ENCODE measurements at regions not wholly inside any gene's neighbourhood (a gene's known extent, or its start where the extent isn't known, plus 50 kb on each side); places are given as distances from the start of the nearest gene placed in this dataset.
"Not testable (repeated sequence)": the region's sequence is repeated elsewhere in the genome, so short reads cannot be mapped to it uniquely, and the experiment has no call there.

- DNase-seq (ENCODE audit: low read depth): no peak
Measured at GRCh38 chr3:194189243-194189791, 53.4 kb downstream of the HES1 start.

GRCh38 chr3:194191850-194192249 lies 55.9 kb downstream of the HES1 start:
- DNase-seq (ENCODE audit: low read depth): not testable (repeated sequence)

GRCh38 chr3:194194051-194194756 lies 58.3 kb downstream of the HES1 start:
- no peak for DNase-seq (ENCODE audit: low read depth)

GRCh38 chr3:194194757-194195085 lies 58.8 kb downstream of the HES1 start:
- DNase-seq (ENCODE audit: low read depth): no peak

DNA sequence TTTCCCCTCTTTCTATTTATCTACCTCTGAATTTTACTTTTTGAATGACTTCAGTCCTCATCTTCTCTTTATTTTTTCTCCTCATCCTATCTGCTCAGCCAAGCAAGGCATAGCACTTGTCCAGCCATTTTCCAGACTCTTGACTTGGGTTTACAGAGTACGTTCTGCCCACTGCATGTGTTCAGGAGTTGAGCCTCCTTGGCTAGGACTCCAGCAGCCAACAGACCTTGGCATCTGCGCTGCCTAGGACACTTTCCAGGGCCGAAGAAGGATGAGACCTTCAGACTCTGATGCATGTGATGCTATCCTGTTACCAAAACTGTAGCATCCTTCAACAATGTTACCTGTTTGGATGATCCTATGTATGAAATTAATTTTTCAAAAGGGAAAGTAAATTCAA lies 59.7 kb downstream of the HES1 start:
- DNase-seq (ENCODE audit: low read depth): no peak

DNA sequence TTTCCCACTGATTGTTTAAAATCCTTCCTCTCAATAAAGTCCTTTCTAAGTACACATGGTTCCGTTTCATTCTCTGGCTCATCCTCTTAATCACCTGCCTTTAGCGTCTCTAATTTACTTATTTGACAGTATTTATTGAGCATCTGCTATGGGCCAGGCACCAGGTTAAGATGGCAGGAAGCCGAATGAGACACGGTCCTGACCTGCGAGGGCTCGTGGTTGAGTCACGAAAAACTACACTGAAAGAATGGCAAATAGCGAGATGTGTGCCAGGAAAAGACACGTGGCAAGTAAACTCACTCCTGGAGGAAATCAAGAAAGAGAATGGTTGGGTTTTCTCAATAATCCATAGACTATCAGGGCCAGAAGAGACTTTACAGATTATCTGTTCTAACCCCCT lies 60.9 kb downstream of the HES1 start:
- no peak for DNase-seq (ENCODE audit: low read depth)

DNA sequence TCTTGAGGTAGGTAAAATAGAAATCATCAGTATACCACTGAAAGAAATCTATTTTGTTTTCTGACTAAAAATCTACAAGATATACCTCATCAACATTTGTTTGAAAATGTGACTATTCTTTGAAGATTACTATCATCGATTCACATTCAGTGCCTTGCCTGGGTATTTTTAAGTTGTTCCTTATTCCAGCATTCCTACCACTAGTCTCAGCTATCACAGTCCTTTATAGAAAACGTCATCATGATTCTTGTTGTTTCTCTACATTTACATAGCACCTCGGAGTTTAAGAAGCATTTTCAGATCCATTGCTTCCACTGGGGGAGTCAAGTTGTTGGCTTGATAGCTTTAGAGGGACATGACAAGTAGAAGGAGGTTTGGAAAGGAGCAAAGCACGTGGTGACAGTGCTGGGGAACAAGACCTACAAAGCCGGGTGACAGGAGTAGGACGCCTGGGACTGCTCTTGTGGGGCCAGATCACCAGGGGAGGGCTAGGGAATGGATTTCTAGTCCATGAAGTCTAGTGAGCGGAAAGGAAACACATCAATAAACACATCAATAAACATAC lies 61.5 kb downstream of the HES1 start:
- DNase-seq (ENCODE audit: low read depth): no peak

DNA sequence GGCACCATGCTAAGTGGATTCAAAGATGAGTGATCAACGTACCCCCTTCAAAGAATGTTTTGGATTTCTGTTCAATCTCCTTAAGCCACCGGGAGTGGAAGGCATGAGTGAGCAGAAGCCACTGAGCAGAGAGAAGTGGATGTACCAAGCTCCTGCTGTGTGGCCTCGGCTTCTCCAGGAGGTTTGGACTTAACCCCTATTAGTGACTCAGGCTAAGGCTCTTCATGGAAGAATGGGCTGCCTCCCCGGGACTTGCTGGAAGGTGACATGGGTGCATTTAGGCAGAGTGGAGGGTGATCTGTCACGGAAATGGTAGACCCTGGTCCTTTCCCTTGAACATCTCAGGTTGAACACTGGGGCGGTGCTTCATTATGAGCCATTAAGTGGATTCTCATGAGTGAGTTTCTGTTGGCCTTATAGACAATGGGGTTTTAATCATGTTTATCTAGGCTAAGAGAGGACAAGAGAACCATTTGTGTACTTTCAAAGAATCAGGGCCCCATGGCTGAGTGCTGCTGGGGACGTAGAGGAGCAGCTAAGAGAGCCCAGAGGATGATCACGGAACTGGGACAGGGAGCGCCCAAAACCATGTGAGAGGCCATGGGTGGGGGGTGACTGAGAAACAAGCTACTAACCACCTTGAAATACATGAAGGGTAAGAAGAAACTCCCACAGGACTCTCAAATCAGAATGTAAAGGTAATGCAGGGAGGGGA lies 62.2 kb downstream of the HES1 start:
- no peak for DNase-seq (ENCODE audit: low read depth)

GRCh38 chr3:194198938-194199337 lies 63.0 kb downstream of the HES1 start:
- no peak for DNase-seq (ENCODE audit: low read depth)

GRCh38 chr3:194200422-194201081 lies 64.6 kb downstream of the HES1 start:
- DNase-seq (ENCODE audit: low read depth): no peak

- no peak for DNase-seq (ENCODE audit: low read depth)
Measured at GRCh38 chr3:194201953-194202666, 66.2 kb downstream of the HES1 start.

DNA sequence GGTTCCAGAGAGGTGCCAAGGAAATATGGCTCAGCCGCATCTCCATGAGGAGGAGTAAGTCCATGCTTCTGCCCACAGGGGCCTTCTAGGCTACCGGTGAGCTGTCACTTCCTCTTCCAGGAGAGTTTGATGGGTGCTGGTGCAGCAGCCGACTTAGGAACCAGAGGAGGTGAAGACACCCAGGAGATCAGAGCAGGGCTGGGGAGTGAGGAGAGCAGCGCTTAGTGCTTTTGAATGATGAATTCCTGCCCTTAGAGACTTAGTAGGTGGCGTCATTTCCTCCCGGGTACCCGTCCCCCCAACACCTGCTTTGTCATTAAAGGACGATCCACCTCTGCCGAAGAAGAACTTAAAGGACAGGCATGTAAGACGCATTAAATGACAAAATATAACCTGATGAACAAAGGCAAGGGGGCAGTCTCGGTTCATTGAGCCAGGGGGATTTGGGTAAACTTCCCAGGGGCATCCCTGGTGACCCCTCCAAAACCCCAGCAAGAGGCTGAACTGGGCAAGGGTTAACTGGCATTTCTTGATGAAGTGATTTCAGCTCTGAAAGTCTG lies 67.6 kb downstream of the HES1 start:
- no peak for DNase-seq (ENCODE audit: low read depth)

DNA sequence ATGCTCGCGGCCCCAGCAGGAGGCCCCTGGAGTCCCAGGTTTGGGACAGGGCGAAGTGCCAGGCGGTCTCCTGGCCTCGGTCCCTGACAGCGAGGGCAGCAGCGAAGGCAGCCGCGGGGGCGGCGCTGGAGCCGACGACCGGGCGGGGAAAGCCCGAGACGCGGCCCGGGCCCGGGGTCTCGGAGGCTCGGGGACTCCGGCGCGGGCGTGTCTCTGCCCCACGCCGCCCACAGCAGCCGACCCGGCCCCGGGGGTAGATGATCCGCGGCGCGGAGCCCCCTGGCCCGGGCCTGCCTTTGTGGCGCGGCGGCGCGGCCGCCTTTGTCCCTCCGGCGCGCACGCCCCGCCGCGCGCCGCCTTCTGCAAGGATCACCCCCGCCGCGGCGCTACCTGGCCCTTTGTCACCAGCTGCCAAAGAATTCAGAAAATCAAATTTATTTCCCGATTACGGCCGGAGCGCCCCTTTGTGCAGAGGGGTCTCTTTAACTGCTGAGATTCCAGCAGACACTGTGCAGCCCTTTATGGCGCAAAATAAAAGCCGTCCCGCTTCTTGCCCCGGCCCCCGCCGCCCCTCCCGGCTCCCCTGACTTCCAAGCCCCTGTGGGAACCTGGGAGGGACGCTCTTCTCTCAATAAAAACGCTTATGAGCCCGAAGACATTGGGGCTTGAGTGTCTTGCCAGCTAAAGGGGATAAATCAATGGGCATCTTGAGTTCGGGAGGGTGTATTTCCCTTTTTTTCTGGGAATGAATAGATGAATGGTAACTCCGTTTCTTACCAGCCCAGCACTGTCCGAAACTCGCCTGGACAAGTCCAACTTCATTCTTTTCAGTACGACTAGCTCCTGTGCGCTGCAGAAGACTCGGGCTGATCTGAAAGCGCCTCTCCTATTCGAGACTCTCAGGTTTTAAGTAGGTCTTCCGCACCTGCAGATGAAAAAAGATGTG lies 68.4 kb downstream of the HES1 start:
- DNase-seq (ENCODE audit: low read depth): no peak

DNA sequence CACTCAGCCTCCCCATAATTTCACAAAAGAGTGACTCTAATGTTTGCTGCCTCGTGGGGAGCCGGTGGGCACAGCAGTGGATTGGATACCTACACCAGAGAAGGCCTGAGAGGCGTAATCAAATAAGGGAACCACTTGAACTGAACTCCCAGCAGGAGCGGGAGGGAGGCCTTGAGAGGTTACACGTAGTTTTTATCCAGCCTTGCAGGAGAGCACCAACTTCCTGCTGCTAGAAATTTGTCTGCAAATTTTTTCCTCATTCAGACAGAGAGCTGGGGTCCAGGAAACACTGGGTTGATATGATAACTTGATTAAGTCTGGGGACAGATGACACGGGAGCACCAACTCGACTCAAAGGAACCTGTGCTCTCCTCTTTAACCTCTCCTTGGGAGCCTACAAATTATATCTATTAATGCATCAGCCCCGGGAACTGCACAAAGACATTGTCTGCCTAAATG lies 69.8 kb downstream of the HES1 start:
- no peak for DNase-seq (ENCODE audit: low read depth)

DNA sequence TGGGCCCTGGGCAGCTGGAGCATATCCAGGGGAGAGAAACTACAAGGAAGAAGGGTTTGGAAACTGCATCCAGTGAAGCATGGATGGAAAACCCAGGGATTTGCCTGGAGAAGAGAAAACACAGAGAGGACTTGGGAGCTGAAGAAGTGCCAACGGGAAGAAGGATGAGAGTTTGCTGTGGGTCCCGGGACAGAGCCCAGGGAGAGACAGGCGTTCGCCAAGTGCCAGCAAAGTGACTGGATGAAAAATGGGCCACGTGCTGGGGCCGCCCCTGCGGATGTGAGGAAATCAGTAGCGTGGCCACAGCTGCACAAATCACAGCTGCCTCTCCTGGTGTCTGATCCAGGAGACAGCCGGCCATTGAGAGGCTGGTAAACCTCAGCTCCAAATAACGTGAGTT lies 70.4 kb downstream of the HES1 start:
- no peak for DNase-seq (ENCODE audit: low read depth)

DNA sequence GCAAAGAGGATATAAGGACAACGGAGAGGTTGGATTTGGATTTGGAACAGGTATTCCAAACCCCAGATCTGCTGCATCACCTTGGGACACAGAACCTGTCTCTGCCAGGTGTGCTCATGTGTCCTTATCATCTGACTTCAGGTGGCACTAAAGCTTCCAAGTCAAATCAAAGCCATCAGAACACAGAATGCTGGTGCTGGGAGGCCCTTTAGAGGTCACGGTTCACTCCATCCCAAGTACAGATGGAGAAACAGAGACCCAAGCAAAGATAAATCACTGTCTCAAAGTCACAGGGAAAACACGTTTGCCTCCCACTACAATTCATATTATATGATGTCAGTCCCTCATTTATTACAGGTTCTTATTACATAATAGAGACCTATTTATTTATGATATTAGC lies 72.8 kb downstream of the HES1 start:
- DNase-seq (ENCODE audit: low read depth): no peak

DNA sequence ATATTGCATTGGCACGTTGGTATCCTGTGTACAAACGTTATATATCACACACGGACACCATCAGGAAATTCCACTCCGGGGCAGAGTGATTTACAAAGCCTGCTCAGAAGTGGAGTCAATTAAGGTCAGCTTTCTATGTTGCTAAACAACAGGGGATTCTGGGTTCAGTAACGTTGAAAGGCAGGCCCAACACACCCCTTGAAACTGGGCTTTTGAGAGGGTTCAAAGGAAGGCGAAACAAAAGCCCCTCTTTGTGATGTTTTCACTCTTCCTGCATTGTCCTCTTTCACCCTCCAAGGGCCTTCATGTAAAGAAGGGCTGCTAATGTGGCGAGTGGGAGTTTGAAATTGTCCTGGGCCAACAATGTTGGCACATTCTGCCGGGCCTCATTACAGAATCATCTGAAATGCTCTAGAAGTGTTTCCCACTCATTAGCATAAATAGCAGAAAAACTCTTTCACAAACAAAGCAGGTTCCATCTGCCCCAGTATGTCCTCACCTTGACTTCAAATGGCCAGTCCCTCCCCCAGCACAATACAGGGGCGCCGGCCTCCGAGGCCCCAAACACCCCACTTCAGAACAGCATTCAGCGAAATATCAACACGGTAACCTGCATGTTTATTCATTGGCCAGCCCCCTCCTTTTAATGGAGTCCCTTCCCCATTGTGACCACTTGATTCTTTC lies 76.4 kb downstream of the HES1 start:
- DNase-seq (ENCODE audit: low read depth): no peak

DNA sequence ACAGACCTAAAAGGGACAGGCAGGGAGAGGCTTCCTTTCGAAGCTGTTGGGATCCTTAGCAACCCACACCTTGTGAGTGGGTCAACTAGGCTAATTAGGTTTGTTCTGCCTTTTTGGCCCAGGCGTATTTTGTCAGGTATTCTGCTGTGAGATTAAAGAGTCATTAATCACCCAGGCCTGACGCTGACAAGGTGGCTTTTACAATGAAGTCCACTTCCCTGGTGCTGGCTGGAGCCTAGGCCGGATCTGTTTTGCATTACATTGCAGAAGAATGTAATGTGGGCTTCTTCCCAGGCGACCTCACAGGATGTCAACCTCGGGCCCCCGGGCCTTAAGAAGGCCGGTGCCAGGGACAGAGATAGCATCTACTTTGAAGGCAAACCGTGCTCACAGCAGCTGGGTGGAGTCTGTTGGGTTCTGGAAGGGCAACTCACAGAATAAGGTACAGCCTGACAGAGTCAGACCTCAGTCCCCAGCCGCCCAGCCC lies 76.9 kb downstream of the HES1 start:
- no peak for DNase-seq (ENCODE audit: low read depth)

GRCh38 chr3:194215392-194215791 lies 79.4 kb downstream of the HES1 start:
- no peak for DNase-seq (ENCODE audit: low read depth)
